ENCODE measurements at regions not wholly inside any gene's neighbourhood (a gene's known extent, or its start where the extent isn't known, plus 50 kb on each side); places are given as distances from the start of the nearest gene placed in this dataset.

GRCh38 chr16:52101246-52101645 is 445.7 kb downstream of the TOX3 start:
- DNase-seq: no peak

- no peak for DNase-seq
These were observed 447.6 kb downstream of the TOX3 start for GRCh38 chr16:52099382-52099781.

- DNase-seq: no peak
These were observed 451.5 kb downstream of the TOX3 start for GRCh38 chr16:52095471-52095870.

- DNase-seq: no peak
These were observed 454.8 kb downstream of the TOX3 start for GRCh38 chr16:52092126-52092525.

GRCh38 chr16:52090080-52090479 is 456.9 kb downstream of the TOX3 start:
- DNase-seq: no peak

- DNase-seq: no peak
These were observed 457.5 kb downstream of the TOX3 start for GRCh38 chr16:52089476-52089875.

GRCh38 chr16:52086901-52087300 is 460.0 kb downstream of the TOX3 start:
- DNase-seq: no peak

GRCh38 chr16:52078716-52079655 is 468.0 kb downstream of the TOX3 start:
- DNase-seq: no peak

GRCh38 chr16:52077607-52078006 is 469.3 kb downstream of the TOX3 start:
- DNase-seq: no peak

- no peak for DNase-seq
These were observed 470.1 kb downstream of the TOX3 start for GRCh38 chr16:52076801-52077201.

GRCh38 chr16:52076332-52076731 is 470.6 kb downstream of the TOX3 start:
- no peak for DNase-seq

GRCh38 chr16:52074133-52074532 is 472.8 kb downstream of the TOX3 start:
- DNase-seq: no peak

- no peak for DNase-seq
These were observed 473.9 kb downstream of the TOX3 start for GRCh38 chr16:52073024-52073423.

GRCh38 chr16:52071101-52071500 is 475.8 kb downstream of the TOX3 start:
- DNase-seq: no peak

GRCh38 chr16:52070341-52071057 is 476.4 kb downstream of the TOX3 start:
- DNase-seq: no peak

GRCh38 chr16:52069866-52070265 is 477.1 kb downstream of the TOX3 start:
- DNase-seq: no peak

- DNase-seq: no peak
These were observed 478.4 kb downstream of the TOX3 start for GRCh38 chr16:52068447-52069074.

- DNase-seq: no peak
These were observed 480.0 kb downstream of the TOX3 start for GRCh38 chr16:52066962-52067361.

GRCh38 chr16:52056259-52056658 is 490.7 kb downstream of the TOX3 start:
- DNase-seq: no peak

- DNase-seq: no peak
These were observed 491.6 kb downstream of the TOX3 start for GRCh38 chr16:52055381-52055780.

- DNase-seq: no peak
These were observed 492.6 kb downstream of the TOX3 start for GRCh38 chr16:52054326-52054725.

- DNase-seq: no peak
These were observed 494.1 kb downstream of the TOX3 start for GRCh38 chr16:52052818-52053217.

GRCh38 chr16:52051414-52052172 is 495.4 kb downstream of the TOX3 start:
- no peak for DNase-seq

Data from CD4-positive, alpha-beta T cell treated with Interleukin-10 for 1 hour (primary cell).